ENCODE measurements at regions not wholly inside any gene's neighbourhood (a gene's known extent, or its start where the extent isn't known, plus 50 kb on each side); places are given as distances from the start of the nearest gene placed in this dataset.
"Not testable (repeated sequence)": the region's sequence is repeated elsewhere in the genome, so short reads cannot be mapped to it uniquely, and the experiment has no call there.

- Mint-ChIP-seq H3K27ac (ENCODE audit: low read depth, unreplicated experiment) (no peak overlapping the region), H3K9me3 (ENCODE audit: unreplicated experiment) (peaks cover 35% of the 10 kb centered on the region), H3K36me3 (ENCODE audit: insufficient read depth, unreplicated experiment) (no peaks in the 10 kb centered on the region), H3K4me3 (ENCODE audit: unreplicated experiment) (no peak overlapping the region), H3K4me1 (ENCODE audit: insufficient read depth, unreplicated experiment) (no peaks in the 10 kb centered on the region), H3K27me3 (ENCODE audit: insufficient read depth, unreplicated experiment) (no peaks in the 10 kb centered on the region)
- BruUV-seq (replicated peaks) = no TSS peak
- intact Hi-C loops (cut with micrococcal nuclease) = no loop called here
- TF ChIP-seq CTCF (IDR thresholded peaks at IDR 0.05; ENCODE audit: unreplicated experiment) = no peak
- no peak for DNase-seq (ENCODE audit: unreplicated experiment)
- ChIA-PET POLR2A (interaction anchor here (1.3 kb wide), 1 partner anchor 19 kb away, joined by 4 read pairs; no protein-coding TSS in a partner anchor), CTCF (no interaction called here)
These were observed 163.3 kb downstream of the CD24 start for GRCh38 chr6:106811088-106811686.

DNA sequence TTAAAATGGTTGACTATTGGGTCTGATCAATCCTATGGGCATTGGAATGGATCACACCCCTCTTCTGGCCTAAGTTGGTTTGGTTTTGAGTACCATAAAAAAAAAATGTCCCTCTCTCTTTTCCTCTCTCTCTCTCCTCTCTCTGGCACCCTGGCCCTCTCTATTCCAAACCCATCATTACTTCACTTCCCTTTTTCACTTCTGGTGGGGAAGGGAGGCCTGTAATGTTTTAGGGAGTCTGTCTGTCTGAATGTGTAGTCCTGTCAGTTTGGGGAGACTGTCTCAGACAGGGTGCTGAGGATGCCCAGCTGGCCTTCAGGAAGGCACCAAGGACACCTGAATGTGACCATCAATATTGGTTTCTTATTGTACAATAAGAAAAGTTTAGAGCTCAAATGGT is 165.8 kb downstream of the CD24 start:
- no peak overlapping the region for H3K4me3 Mint-ChIP-seq (ENCODE audit: unreplicated experiment)
- no TSS peak for BruUV-seq (replicated peaks)
- DNase-seq (ENCODE audit: unreplicated experiment) = no peak
- intact Hi-C loops (cut with micrococcal nuclease) = loop anchor here (10.0 kb wide), 1 partner anchor 166 kb away; the partner anchor contains the start of gene CD24
- H3K9me3 Mint-ChIP-seq (ENCODE audit: unreplicated experiment) = peaks cover 35% of the 10 kb centered on the region
- ChIA-PET CTCF (interaction anchor here (0.5 kb wide), 1 partner anchor 331 kb away, joined by 3 read pairs; no protein-coding TSS in a partner anchor), POLR2A (no interaction called here)
- H3K36me3 Mint-ChIP-seq (ENCODE audit: insufficient read depth, unreplicated experiment) = no peaks in the 10 kb centered on the region
- H3K27me3 Mint-ChIP-seq (ENCODE audit: insufficient read depth, unreplicated experiment) = no peaks in the 10 kb centered on the region
- H3K4me1 Mint-ChIP-seq (ENCODE audit: insufficient read depth, unreplicated experiment) = no peaks in the 10 kb centered on the region
- H3K27ac Mint-ChIP-seq (ENCODE audit: low read depth, unreplicated experiment) = no peak overlapping the region
- no peak for TF ChIP-seq CTCF (IDR thresholded peaks at IDR 0.05; ENCODE audit: unreplicated experiment)

- CTCF ChIA-PET = interaction anchor here (0.7 kb wide), 1 partner anchor 361 kb away, joined by 3 read pairs; no protein-coding TSS in a partner anchor
- BruUV-seq (replicated peaks) = no TSS peak
- no peak for DNase-seq (ENCODE audit: unreplicated experiment)
- intact Hi-C loops (cut with micrococcal nuclease) = loop anchor here (10.0 kb wide), 1 partner anchor 167 kb away; the partner anchor contains the start of gene CD24
- Mint-ChIP-seq H3K4me1 (ENCODE audit: insufficient read depth, unreplicated experiment) (no peaks in the 10 kb centered on the region), H3K9me3 (ENCODE audit: unreplicated experiment) (peaks cover 35% of the 10 kb centered on the region), H3K27me3 (ENCODE audit: insufficient read depth, unreplicated experiment) (no peaks in the 10 kb centered on the region), H3K27ac (ENCODE audit: low read depth, unreplicated experiment) (no peak overlapping the region), H3K36me3 (ENCODE audit: insufficient read depth, unreplicated experiment) (no peaks in the 10 kb centered on the region), H3K4me3 (ENCODE audit: unreplicated experiment) (no peak overlapping the region)
- POLR2A ChIA-PET = no interaction called here
- no peak for TF ChIP-seq CTCF (IDR thresholded peaks at IDR 0.05; ENCODE audit: unreplicated experiment)
These were observed 166.4 kb downstream of the CD24 start for GRCh38 chr6:106807947-106808611.

DNA sequence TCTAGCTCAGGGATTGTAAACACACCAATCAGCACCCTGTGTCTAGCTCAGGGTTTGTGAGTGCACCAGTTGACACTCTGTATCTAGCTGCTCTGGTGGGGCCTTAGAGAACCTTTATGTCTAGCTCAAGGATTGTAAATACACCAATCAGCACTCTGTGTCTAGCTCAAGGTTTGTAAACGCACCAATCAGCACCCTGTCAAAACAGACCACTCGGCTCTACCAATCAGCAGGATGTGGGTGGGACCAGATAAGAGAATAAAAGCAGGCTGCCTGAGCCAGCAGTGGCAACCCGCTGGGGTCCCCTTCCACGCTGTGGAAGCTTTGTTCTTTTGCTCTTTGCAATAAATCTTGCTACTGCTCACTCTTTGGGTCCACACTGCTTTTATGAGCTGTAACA is 168.3 kb downstream of the CD24 start:
- H3K36me3 Mint-ChIP-seq (ENCODE audit: insufficient read depth, unreplicated experiment); POLR2A ChIA-PET; H3K4me3 Mint-ChIP-seq (ENCODE audit: unreplicated experiment); BruUV-seq (replicated peaks); H3K27me3 Mint-ChIP-seq (ENCODE audit: insufficient read depth, unreplicated experiment); H3K4me1 Mint-ChIP-seq (ENCODE audit: insufficient read depth, unreplicated experiment); H3K27ac Mint-ChIP-seq (ENCODE audit: low read depth, unreplicated experiment); DNase-seq (ENCODE audit: unreplicated experiment): not testable (repeated sequence)
- CTCF ChIA-PET = interaction anchor here (0.7 kb wide), 1 partner anchor 77 kb away, joined by 3 read pairs; no protein-coding TSS in a partner anchor
- intact Hi-C loops (cut with micrococcal nuclease) = loop anchor here (10.0 kb wide), 1 partner anchor 169 kb away; the partner anchor contains the start of gene CD24
- H3K9me3 Mint-ChIP-seq (ENCODE audit: unreplicated experiment) = peaks cover 23% of the 10 kb centered on the region

Measured in MCF 10A (cell line).